Fibroblast of skin of back (primary cell): ENCODE measurements at regions not wholly inside any gene's neighbourhood (a gene's known extent, or its start where the extent isn't known, plus 50 kb on each side); places are given as distances from the start of the nearest gene placed in this dataset.
A peak's percentile ranks its signal among the peaks of the same experiment; 100 is the strongest.

Experiments
- DNase-seq: peaks from one replicate; pipeline ENCODE4 v3.0.0-alpha.2; 2013

GRCh38 chr4:180189666-180190065 is 2053.5 kb upstream of the TENM3 start:
- no peak for DNase-seq

DNA sequence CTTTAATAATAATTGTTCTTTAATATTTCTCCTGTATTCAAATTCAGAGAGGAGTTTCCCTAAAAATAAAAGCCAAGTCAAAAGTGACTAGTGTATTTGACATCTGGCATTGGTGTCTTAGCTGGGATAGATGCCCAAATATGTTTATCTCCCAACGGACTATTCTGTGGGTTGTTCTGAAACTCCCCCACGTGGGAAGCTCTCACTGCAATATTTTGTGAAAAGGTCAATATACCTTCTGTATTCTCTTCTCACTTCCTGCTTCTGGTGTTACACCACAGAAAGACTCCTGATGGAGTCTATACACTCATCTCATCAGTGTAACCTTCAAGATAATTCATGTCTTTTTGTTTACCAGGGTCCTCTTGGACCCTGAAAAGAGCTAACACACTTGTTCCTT is 2052.8 kb upstream of the TENM3 start:
- no peak for DNase-seq

DNA sequence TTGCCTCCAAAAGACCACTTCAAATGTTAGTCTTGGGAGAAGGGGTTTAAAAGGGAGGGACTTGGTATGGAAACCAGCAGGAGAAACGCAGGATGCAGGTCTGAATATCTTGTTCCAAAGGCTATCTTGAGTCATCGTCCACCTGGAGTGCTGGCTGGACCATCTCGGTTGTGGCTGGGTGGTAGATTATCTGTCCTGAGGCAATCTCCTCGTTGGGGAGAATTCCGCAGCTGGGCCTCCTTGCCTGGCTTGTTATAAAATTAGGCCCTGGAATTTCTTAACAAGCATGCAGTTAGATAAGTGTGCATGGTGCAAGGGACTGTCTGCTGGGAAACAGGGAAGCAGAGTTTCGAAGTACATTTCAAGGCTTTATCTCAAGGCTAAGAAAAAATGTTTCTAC is 2045.7 kb upstream of the TENM3 start:
- DNase-seq: no peak

DNA sequence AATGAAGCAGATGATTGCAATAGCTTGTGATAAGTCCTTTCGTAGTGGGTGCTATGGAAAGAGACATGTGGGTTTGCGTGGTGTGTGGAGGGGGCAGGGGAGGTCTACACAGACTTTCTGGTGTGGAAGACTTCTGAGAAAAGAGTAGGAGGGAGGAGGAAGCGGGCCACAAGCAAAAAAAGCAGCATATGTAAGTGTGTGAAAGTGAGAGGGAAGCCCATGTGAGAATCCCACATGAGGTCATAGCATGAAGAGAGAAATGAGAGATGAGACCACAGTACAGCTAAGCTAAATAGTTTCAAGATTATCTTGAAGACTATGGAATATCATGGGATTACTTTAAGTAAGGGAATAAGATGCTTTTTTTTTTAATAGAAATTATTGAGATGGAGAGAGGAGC is 2039.9 kb upstream of the TENM3 start:
- no peak for DNase-seq

DNA sequence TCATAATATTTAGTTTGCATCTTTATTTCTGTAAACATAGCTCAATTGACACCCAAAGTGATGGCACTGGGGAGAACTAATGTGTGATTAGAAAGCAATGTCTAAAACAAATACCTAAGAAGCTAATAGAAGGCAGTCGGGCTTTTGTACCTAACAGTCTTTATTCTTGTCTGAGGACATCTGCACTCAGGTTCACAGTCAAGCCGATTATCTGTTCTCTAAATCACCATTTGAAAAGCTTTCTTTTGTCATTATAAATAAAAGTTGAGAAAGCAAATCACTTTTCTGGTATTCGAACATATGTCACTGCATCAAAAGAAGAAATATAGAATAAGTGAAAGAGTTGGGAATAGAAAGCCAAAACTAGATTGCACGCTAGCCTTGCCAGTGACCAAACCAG is 2037.9 kb upstream of the TENM3 start:
- DNase-seq: no peak

GRCh38 chr4:180207921-180208320 is 2035.3 kb upstream of the TENM3 start:
- DNase-seq: no peak

DNA sequence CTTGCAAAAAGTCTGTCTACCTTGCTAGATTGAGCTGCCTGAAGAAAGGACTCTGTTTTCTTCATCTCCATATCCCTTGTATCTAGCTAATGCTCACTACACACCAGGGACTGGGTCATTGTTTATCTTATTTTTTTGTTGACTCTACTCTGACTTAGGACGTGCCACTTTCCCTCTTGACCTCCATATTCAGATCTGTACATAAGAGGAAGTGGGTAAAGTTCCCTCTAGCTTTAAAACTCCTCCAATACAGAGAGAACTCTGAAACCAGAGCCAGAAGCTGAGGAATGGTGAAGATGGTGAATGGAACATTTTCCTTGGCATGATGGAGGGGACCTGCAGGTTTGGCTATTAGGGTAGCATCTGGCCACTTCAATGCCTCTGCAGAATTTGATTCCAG is 2026.1 kb upstream of the TENM3 start:
- DNase-seq: no peak

- DNase-seq: no peak
These were observed 2024.1 kb upstream of the TENM3 start for GRCh38 chr4:180219080-180219479.

- DNase-seq: no peak
These were observed 2017.2 kb upstream of the TENM3 start for GRCh38 chr4:180225977-180226376.

GRCh38 chr4:180234730-180235129 is 2008.5 kb upstream of the TENM3 start:
- no peak for DNase-seq

DNA sequence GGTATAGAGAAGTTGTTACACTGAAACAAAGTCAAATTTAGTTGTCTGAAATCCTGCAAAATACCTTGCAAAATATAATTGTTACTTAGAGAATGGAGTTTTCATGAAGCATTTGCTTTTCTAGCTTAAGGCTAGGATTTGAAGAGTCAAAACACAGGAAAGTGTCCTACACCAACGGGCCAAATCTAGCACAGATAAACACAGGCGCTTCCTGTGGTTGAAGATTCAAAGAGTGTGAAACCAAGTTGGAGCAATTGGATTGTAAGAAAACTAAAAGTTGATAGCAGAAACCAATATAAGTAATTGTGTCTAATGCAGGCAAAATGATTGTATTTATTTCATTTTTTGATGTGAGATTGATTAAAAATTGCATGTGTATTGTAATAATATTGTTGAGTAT is 2002.5 kb upstream of the TENM3 start:
- DNase-seq: no peak

DNA sequence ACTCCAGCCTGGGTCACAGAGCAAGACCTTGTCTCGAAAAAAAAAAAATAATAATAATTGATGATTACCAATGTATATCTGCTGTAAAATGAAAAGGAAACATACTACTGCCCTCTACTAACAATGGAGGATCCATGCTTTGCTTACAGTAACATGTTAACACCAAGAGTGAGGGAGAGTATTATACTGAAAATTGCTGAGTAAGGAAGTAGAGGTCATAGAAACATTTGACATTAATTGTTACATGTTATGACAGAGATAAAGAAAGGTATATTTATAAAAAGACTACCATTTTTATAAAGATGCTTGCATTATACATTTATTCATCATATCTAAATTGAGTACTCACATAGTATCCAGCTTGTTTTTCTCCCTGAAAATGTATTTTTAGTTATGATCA is 1989.8 kb upstream of the TENM3 start:
- DNase-seq: no peak

- no peak for DNase-seq
These were observed 1981.9 kb upstream of the TENM3 start for GRCh38 chr4:180261346-180261745.

DNA sequence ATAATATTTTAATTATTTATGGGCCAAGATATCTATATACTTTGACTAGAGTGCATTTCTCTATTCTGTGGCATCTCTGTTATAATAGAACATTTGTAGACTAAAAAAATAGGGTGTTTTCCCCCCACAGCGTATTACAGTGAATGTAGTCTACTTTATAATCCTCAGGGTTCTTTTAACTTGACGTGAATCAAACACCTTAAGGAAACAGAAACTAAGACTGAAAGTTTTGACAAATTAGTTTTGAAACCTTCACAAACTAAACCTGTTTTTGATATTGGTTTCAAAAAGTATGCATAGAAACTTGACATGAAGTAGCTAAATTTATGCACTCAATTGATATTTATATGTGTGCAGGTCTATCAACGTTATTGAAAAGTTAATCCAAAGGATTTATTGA is 1963.1 kb upstream of the TENM3 start:
- no peak for DNase-seq

- DNase-seq: no peak
These were observed 1962.4 kb upstream of the TENM3 start for GRCh38 chr4:180280726-180281297.

GRCh38 chr4:180281724-180282123 is 1961.5 kb upstream of the TENM3 start:
- DNase-seq: no peak

DNA sequence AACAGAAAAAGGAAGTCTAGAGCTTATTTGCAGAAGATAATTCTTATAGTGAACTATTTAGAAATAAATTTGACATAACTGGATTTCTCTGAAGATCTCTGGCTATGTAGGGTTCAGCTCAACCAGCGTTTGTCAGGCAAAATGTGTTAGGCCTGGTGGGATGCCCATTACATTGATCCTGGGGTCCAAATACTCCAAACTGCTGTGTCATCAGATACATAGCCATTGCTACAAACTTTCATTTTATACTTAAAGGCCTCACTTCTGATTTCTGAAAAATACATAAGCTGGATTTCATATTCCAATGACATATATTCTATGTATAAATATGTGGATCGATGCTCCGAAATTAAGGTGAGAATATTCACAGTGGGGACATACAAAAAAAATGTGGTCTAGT is 1958.9 kb upstream of the TENM3 start:
- DNase-seq: no peak

DNA sequence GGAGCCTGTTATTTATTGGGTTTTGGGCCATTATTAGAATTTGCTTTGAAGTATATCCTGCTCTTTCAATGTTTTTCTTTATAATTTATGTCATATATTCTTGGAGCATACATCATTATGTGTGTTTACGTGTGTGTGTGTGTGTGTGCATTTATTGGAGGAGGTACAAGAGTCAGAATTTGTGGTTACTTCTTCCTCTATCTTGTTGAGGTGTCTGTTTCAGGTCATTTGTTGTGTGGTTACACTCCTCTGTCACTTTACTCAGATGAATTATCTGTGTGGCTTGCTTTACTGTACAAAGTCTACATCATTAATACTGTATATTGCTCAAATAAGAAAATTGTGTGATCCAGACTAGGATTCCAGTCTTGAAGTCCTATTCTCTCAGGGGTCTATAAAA is 1957.4 kb upstream of the TENM3 start:
- DNase-seq: no peak

- DNase-seq: no peak
These were observed 1950.9 kb upstream of the TENM3 start for GRCh38 chr4:180292339-180292738.

DNA sequence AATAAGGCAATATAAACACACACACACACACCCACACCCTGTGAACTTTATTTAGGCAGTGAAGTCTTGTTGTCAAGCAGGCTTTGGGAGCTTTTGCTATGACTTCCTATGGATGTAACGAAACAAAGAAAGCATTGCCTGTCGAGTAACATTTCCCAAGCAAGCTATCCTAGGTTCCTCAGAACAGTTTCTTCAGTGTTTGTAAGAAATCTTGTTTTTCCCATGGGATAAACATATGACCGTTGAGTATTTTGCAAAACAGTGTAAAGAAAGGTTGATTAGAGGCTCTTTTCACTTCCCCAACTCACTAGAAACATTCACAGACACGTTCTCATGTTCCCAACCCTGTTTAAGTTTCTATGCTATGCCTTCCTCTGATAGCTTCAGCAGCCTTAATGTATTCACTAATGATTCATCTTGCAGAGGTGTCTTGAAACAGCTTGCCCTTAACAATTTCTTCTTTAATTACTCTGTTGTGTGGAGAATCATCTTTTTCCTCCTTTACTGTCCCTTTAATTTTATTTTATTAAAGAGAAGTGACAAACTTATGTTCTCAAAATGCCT is 1947.1 kb upstream of the TENM3 start:
- DNase-seq: no peak

DNA sequence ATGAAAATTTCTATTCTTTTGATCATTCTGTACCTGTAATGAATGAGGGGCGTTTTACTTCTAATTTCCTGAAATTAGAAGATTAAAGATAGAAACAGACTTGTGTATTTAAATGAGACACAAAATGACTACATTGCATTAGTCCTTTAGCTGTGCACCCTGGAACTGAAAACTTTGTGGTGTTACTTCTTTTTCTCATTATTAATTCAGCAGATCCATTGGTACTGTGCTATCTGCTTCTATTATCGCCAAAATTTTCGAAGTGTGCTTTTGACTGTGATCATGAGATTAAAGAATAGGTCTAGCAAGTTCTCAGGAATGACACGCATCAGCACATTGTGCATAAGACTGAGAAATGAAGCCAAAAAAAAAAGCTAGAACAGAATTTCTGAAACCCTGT is 1938.9 kb upstream of the TENM3 start:
- no peak for DNase-seq

GRCh38 chr4:180310616-180311015 is 1932.6 kb upstream of the TENM3 start:
- no peak for DNase-seq

DNA sequence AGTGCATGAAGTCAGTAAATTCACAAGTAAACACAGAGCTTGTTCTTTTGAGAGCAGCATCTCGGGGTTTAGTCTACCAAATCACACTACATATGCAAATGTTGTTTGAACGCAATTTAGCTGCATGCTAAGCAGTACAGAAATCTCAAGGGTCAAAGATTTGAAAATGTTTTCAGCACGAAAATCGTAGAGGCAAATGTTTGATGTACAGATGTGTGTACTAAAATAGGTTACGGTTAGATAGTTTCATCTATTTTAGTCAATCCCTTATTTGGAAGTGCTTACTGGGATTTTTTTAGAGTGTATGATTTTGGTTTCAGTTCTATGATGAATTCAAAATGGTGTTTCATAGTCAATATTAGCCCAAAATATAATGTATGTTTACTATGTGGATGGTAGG is 1928.2 kb upstream of the TENM3 start:
- no peak for DNase-seq

- DNase-seq: peak; percentile 21
These were observed 1912.7 kb upstream of the TENM3 start for GRCh38 chr4:180330521-180330920.

DNA sequence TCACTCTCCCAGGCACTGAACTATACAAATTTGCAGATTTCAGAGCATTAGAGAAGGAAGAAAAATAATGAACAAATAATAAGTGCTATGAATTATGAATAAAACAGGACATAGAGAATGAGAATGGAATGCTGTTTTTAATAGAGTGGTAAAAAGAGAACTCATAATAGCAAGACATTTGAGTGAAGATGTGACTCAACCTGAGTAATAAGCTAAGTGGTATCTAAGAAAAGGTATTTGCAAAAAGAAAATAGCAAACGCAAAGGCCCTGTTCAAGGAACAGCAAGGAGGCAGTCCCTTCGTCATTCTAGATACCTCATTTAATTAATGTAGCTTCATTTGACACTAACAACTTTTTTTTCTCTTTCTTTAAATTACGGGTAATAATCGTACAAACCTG is 1910.0 kb upstream of the TENM3 start:
- peak; percentile 33 for DNase-seq
